Anterior cingulate cortex (tissue), 58 donors: ENCODE measurements at regions not wholly inside any gene's neighbourhood (a gene's known extent, or its start where the extent isn't known, plus 50 kb on each side); places are given as distances from the start of the nearest gene placed in this dataset.
"Not testable (repeated sequence)": the region's sequence is repeated elsewhere in the genome, so short reads cannot be mapped to it uniquely, and the experiment has no call there.

ENCODE experiments used
- DNase-seq, 58 donors: peaks; one replicate each; lab custom pipeline; 2025; lab: John Stamatoyannopoulos, UW

GRCh38 chr7:142582351-142582750, 166.9 kb upstream of the PRSS1 start:
- no peak for DNase-seq

GRCh38 chr7:142581341-142581740, 167.9 kb upstream of the PRSS1 start:
- no peak for DNase-seq

DNA sequence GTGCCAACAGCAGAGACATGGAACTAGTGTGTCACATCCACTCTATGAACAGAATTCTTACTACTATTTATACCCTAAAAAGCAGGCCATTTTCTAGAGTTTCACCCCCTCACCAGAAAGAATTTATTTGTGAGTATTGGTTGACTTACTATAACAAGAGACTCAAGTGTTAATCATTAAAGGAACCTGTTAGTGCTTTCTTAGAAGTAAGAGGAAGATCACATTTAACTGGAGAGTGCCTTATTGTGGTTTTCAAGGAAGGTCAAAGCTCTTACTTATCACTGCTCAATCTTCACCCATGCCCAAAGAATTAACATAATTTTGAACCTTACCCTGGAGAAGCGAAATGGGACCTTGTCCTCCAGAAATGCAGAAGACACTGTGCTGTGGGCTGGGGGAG, 169.3 kb upstream of the PRSS1 start:
- no peak for DNase-seq

DNA sequence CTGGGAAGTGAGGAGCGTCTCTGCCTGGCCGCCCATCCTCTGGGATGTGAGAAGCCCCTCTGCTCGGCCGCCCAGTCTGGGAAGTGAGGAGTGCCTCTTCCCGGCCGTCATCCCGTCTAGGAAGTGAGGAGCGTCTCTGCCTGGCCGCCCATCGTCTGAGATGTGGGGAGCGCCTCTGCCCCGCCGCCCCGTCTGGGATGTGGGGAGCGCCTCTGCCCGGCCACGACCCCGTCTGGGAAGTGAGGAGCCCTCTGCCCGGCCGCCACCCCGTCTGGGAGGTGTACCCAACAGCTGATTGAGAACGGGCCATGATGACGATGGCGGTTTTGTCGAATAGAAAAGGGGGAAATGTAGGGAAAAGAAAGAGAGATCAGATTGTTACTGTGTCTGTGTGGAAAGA, 173.9 kb upstream of the PRSS1 start:
- not testable (repeated sequence) for DNase-seq

DNA sequence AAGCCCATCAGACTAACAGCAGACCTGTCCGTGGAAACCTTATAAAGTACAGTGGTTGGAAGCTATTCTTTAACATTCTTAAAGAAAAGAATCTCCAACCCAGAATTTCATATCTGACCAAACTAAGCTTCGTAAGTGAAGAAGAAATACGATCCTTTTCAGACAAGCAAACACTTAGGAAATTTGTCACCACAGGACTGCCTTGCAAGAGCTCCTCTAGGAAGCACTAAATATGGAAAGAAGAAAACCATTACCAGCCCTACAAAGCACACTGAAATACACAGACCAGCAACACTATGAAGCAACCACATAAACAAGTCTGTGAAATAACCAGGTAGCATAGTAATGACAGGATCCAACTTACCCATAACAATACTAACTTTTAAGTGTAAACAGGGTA, 177.7 kb upstream of the PRSS1 start:
- DNase-seq: no peak

- DNase-seq: no peak
Observed at GRCh38 chr7:142569851-142570250, 179.4 kb upstream of the PRSS1 start.

- DNase-seq: no peak
Observed at GRCh38 chr7:142568435-142569097, 180.7 kb upstream of the PRSS1 start.

DNA sequence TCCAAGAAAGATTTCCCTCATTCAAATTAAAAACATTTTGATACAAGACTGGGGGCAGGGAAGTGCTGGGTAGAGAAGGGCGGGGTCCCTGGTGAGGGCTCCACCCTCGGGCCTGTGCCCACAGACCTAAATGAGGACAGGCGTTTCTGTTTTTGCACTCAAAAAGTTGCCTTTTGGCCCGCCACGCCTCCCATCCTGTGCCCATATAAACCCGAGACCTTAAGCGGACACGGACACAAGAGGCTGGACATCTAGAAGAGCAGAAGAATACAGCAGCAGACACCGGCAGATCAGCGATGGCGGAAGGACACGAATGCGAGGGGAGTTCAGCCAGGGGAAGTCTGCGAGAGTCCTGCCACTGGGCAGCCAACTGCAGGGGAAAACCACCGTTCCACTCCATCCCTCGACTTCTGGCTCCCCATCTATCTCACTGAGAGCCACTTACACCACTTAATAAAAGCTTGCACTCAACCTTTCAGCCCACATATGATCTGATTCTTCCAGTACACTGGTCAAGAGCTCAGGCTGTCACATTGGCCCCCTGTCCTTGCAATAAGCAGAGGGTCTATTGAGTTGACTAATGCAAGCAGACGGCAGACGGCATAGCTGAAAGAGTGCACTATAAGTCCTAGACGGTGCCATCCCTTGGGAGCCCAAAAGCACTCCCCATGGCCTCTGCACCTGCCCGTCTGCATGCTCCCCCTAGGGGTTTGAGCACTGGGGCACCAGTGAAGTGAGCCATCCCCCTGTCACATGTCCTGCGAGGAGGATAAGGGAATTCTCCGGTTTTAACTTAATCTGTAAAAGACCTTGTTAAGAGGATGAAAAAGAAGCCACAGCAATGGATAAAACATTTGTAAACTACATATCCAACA, 181.8 kb upstream of the PRSS1 start:
- DNase-seq: no peak

GRCh38 chr7:142566271-142566670, 183.0 kb upstream of the PRSS1 start:
- no peak for DNase-seq

DNA sequence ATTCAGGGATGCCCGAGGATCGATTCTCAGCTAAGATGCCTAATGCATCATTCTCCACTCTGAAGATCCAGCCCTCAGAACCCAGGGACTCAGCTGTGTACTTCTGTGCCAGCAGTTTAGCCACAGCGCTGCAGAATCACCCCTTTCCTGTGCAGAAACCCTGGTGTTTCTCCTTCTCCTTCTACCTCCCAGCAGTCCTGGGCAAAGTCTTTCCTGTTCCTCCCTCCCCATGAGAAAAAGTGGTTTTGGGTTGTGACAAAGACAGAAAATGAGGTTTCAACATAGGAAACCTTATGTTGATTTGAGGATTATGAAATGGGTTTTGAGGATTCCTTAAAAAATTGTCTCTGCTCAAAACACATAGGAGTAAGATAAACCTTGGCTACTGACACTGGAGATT, 185.1 kb upstream of the PRSS1 start:
- DNase-seq: not testable (repeated sequence)

DNA sequence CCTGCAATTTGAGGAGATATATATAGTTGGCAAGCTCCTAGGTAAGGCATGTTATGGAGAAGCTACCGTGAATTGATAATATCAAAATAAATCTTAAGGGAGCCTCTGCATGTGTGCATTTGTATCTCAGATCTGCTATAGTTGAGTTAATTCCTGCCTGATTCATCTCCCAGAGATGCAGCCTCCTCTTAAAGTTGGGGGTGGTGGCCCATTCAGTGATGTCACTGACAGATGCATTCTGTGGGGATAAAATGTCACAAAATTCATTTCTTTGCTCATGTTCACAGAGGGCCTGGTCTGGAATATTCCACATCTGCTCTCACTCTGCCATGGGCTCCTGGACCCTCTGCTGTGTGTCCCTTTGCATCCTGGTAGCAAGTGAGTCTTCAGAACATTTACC, 185.8 kb upstream of the PRSS1 start:
- DNase-seq: no peak

GRCh38 chr7:142562688-142563087, 186.6 kb upstream of the PRSS1 start:
- DNase-seq: no peak

- DNase-seq: not testable (repeated sequence)
Observed at GRCh38 chr7:142561396-142561795, 187.9 kb upstream of the PRSS1 start.

DNA sequence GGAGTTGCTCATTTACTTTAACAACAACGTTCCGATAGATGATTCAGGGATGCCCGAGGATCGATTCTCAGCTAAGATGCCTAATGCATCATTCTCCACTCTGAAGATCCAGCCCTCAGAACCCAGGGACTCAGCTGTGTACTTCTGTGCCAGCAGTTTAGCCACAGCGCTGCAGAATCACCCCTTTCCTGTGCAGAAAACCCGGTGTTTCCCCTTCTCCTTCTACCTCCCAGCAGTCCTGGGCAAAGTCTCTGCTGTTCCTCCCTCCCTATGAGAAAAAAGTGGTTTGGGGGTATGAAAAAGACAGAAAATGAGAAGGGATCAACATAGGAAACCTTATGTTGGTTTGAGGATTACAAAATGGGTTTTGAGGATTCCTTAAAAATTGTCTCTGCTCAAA, 188.5 kb upstream of the PRSS1 start:
- not testable (repeated sequence) for DNase-seq

DNA sequence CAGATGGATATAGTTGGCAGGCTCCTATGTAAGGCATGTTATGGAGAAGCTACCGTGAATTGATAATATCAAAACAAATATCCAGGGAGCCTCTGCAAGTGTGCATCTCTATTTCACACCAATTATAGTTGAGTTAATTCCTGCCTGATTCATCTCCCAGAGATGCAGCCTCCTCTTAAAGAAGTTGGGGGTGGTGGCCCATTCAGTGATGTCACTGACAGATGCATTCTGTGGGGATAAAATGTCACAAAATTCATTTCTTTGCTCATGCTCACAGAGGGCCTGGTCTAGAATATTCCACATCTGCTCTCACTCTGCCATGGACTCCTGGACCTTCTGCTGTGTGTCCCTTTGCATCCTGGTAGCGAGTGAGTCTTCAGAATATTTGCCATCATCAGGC, 189.1 kb upstream of the PRSS1 start:
- DNase-seq: no peak

DNA sequence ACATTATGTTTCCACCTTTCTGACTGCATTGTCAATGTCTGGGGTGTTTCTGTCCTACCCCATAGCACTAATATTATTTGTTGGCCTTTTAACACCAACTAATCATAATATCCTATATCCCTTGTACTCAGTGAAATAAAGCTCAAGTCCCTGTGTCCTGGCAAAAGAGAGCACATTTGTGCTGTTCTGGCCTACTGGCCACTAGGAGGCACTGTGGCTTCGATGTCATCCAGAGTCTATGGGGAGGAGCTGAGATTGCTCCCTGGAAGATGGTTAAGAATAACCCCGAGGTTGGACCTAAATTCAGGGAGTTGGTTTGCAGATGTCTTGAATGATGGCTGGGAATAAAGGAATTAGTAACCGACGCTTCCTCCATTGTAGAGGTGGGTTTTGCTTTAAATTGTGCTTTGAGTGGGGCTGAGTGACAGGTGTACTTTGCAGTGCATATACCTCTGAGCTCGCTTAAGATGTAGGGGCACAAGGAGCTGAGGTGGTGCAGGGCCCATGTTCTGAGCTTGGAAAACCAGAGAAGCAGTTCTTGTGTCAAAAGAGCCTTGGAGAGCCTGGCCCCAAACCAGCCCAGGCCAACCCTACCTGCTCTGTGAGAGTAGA, 191.2 kb upstream of the PRSS1 start:
- DNase-seq: peak in 2 of 58 donors; percentile 1 to 3

GRCh38 chr7:142556740-142557139, 192.5 kb upstream of the PRSS1 start:
- no peak for DNase-seq

DNA sequence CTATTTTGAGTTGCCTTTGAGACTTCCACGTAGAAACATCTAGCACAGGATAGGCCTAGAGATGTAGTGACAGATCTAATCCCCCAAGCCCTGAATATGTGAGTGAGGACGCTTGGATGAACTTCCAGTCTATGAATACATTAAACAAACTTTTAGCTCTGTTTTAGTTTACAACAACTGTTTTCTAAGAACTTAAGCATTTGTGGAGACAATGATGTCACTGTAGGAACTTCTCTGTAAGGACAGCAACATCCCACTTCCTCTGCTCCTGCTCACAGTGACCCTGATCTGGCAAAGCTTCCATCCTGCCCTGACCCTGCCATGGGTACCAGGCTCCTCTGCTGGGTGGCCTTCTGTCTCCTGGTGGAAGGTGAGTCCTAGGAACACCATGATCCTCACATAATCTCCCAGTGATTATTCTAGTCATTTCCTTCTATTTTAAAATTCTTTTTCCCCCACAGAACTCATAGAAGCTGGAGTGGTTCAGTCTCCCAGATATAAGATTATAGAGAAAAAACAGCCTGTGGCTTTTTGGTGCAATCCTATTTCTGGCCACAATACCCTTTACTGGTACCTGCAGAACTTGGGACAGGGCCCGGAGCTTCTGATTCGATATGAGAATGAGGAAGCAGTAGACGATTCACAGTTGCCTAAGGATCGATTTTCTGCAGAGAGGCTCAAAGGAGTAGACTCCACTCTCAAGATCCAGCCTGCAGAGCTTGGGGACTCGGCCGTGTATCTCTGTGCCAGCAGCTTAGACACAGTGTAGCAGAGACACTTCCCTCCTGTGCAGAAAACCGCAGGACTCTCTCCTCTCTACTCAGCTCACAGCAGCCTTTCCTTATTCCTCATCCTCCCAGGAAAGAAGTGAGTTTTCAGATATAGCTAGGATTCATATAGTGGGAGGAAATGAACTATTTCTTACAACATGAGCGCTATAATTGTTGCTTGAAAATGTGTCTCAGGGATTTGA, 194.4 kb upstream of the PRSS1 start:
- DNase-seq: no peak

DNA sequence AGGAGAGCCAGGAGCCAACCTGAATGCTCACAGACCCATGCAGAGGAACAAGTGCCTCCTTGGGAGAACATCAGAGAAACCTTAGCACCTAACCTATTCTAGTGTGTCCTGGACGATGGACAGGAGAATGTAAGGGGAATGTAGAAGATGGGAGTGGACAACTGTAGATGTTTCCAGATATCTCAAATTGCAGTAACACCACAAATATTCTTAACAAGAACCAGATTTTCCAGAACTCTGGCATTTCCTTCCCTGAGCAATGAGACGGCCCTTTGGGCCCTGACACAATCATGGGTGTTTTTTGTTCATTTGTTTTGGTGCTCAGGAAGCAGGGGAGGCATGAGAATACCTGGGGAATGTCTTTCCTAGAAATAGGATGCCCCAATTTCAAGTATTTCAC, 196.1 kb upstream of the PRSS1 start:
- no peak for DNase-seq

DNA sequence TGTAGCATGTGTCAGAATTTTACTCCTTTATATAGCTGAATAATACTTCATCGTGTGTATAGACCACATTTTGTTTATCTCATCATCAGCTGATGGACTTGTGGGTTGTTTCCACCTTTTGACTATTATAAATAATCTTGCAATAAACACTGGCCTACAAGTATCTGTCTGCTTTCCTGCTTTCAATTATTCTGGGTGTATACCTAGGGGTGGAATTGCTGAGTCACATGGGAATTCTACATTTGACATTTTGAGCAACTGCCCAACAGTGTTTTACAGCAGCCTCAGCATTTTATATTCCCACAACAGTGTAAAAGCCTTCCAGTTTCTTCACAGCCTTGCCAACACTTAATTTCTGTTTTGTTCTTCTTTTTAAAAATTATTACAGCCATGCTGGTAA, 200.3 kb upstream of the PRSS1 start:
- no peak for DNase-seq
